Type B pancreatic cell (in vitro differentiated cells): ENCODE measurements at regions not wholly inside any gene's neighbourhood (a gene's known extent, or its start where the extent isn't known, plus 50 kb on each side); places are given as distances from the start of the nearest gene placed in this dataset.
A peak's percentile ranks its signal among the peaks of the same experiment; 100 is the strongest.

Experiments
- DNase-seq: peaks from one replicate; pipeline ENCODE4 v3.0.0; 2021; ENCODE audit warnings: mixed read lengths; ENCODE audit not compliant: unreplicated experiment; ENCODE audit errors: extremely low spot score
- H3K27ac Mint-ChIP-seq: 2 replicates; pipeline ENCODE4 v1.8.0; 2021; ENCODE audit warnings: mild to moderate bottlenecking, mixed read lengths
- H3K27me3 Mint-ChIP-seq: 2 replicates; pipeline ENCODE4 v1.8.0; 2021; ENCODE audit warnings: mixed read lengths
- H3K36me3 Mint-ChIP-seq: 2 replicates; pipeline ENCODE4 v1.8.0; 2021; ENCODE audit warnings: mixed read lengths
- H3K4me1 Mint-ChIP-seq: one replicate; pipeline ENCODE4 v1.8.0; 2021; ENCODE audit warnings: mixed read lengths; ENCODE audit not compliant: unreplicated experiment
- H3K4me3 Mint-ChIP-seq: 2 replicates; pipeline ENCODE4 v1.8.0; 2021; ENCODE audit warnings: mild to moderate bottlenecking, mixed read lengths
- H3K9me3 Mint-ChIP-seq: 2 replicates; pipeline ENCODE4 v1.8.0; 2021; ENCODE audit warnings: mixed read lengths
- CTCF ChIP-seq: fragments of 200-600 bp; sonication (generic); conservative IDR thresholded peaks from 2 replicates; pipeline ENCODE4 v1.5.0; 2021; ENCODE audit warnings: antibody characterized with exemption, mild to moderate bottlenecking

DNA sequence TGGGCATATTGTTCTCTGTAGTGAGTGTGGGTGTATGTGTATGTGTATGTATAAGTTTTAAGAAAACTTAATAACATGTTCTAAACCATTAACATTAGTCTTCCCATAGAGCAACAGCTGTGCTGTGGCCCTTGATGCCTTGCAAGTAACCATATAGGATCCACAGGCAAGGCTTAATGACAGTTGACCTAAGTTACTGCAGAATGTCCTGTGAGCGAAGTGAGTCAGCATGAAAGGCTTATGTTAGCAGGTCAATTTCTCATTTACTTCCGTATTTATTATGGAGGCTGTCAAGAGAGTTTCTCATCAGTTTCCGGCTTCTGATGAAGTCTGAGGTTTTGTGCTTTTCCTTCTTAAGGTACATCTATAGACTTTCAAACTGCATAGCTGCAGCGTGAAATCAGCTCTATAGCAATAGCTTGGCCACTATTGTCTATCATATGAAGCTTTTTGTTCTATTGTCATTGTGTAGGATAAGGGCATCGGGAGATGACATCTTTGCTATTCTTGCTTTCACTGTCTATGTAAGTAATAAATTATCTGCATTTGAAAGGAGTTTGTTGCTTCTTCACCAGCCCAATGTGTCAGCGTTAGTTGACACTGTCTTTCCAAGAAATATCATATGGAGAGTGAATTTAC is 1153.4 kb upstream of the AGA start:
- TF ChIP-seq CTCF, result no peak
- Mint-ChIP-seq H3K4me3 (no peak overlapping the region), H3K4me1 (no peaks in the 10 kb centered on the region), H3K36me3 (no peaks in the 10 kb centered on the region), H3K27me3 (no peaks in the 10 kb centered on the region), H3K27ac (no peak overlapping the region), H3K9me3 (no peaks in the 10 kb centered on the region)
- DNase-seq, result no peak

- Mint-ChIP-seq H3K36me3 (no peaks in the 10 kb centered on the region), H3K4me1 (no peaks in the 10 kb centered on the region), H3K27me3 (no peaks in the 10 kb centered on the region), H3K9me3 (no peaks in the 10 kb centered on the region), H3K4me3 (no peak overlapping the region), H3K27ac (no peak overlapping the region)
- TF ChIP-seq CTCF, result no peak
- DNase-seq, result no peak
These were observed 1156.4 kb upstream of the AGA start for GRCh38 chr4:178598672-178599071.

GRCh38 chr4:178599521-178599920 is 1157.3 kb upstream of the AGA start:
- no peaks in the 10 kb centered on the region for H3K36me3 Mint-ChIP-seq
- peak; percentile 53 for TF ChIP-seq CTCF

DNA sequence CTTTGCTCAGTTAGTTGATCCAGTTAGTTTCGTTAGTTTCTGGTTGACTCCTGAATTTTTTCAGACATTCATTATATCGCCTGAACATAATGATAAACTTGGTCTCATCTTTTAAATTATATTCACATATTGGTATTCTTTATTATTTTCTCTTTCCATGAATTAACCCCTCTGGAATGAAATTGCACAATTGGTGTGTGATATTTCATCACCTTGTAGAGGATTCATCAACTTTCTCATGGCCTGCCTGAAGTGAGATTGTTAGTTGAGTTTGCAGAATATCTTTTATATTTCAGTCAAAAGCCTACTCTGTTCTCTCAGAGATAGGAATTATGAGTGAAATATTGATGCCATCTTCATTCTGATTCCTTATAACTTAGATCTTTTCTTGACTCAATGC is 1160.6 kb upstream of the AGA start:
- H3K4me1 Mint-ChIP-seq, result no peaks in the 10 kb centered on the region
- TF ChIP-seq CTCF, result no peak
- H3K9me3 Mint-ChIP-seq, result no peaks in the 10 kb centered on the region
- DNase-seq, result no peak
- H3K27me3 Mint-ChIP-seq, result no peaks in the 10 kb centered on the region
- H3K36me3 Mint-ChIP-seq, result no peaks in the 10 kb centered on the region
- no peak overlapping the region for H3K27ac Mint-ChIP-seq
- H3K4me3 Mint-ChIP-seq, result no peak overlapping the region

More at GRCh38 chr4:178599521-178599920, 1157.3 kb upstream of the AGA start:
- Mint-ChIP-seq H3K27ac (no peak overlapping the region), H3K4me1 (no peaks in the 10 kb centered on the region), H3K4me3 (no peak overlapping the region), H3K27me3 (no peaks in the 10 kb centered on the region), H3K9me3 (no peaks in the 10 kb centered on the region)
- DNase-seq, result no peak

GRCh38 chr4:178611062-178611461 is 1168.8 kb upstream of the AGA start:
- Mint-ChIP-seq H3K27ac (no peak overlapping the region), H3K9me3 (no peaks in the 10 kb centered on the region), H3K4me3 (no peak overlapping the region), H3K4me1 (no peaks in the 10 kb centered on the region), H3K27me3 (no peaks in the 10 kb centered on the region), H3K36me3 (no peaks in the 10 kb centered on the region)
- TF ChIP-seq CTCF, result no peak
- no peak for DNase-seq

- Mint-ChIP-seq H3K4me1 (no peaks in the 10 kb centered on the region), H3K27ac (no peak overlapping the region), H3K36me3 (no peaks in the 10 kb centered on the region), H3K27me3 (no peaks in the 10 kb centered on the region), H3K9me3 (no peaks in the 10 kb centered on the region), H3K4me3 (no peak overlapping the region)
- TF ChIP-seq CTCF, result no peak
- no peak for DNase-seq
These were observed 1170.5 kb upstream of the AGA start for GRCh38 chr4:178612733-178613132.
